ENCODE measurements at regions not wholly inside any gene's neighbourhood (a gene's known extent, or its start where the extent isn't known, plus 50 kb on each side); places are given as distances from the start of the nearest gene placed in this dataset.

- TF ChIP-seq POLR2A (IDR thresholded peaks at IDR 0.05) (no peak), CTCF (IDR thresholded peaks at IDR 0.05) (no peak)
These were observed 697.1 kb downstream of the SOCS6 start for GRCh38 chr18:70985948-70986347.

Measured in right lobe of liver (tissue), 4 donors.